WERI-Rb-1 (cell line): ENCODE measurements at regions not wholly inside any gene's neighbourhood (a gene's known extent, or its start where the extent isn't known, plus 50 kb on each side); places are given as distances from the start of the nearest gene placed in this dataset.

ENCODE experiments used
- DNase-seq: peaks from one replicate; pipeline ENCODE4 v3.0.0-alpha.2; 2020
- H3K27ac ChIP-seq: fragments of 250-450 bp; sonication (Bioruptor Pico); 2 replicates; pipeline ENCODE4 v1.5.1; 2020; ENCODE audit warnings: mild to moderate bottlenecking, moderate library complexity
- H3K27me3 ChIP-seq: fragments of 250-450 bp; sonication (Bioruptor Pico); 2 replicates; pipeline ENCODE4 v1.5.1; 2021; ENCODE audit warnings: mild to moderate bottlenecking, low read depth, moderate library complexity; ENCODE audit not compliant: insufficient read depth, severe bottlenecking
- H3K36me3 ChIP-seq: fragments of 250-450 bp; sonication (Bioruptor Pico); 2 replicates; pipeline ENCODE4 v1.5.1; 2020; ENCODE audit warnings: mild to moderate bottlenecking, moderate library complexity
- H3K4me3 ChIP-seq: 2 replicates; pipeline ENCODE4 v1.5.1; 2011; ENCODE audit warnings: low read depth, mild to moderate bottlenecking, control low read depth, low read length
- H3K9me3 ChIP-seq: fragments of 250-450 bp; sonication (Bioruptor Pico); 2 replicates; pipeline ENCODE4 v1.5.1; 2021; ENCODE audit warnings: mild to moderate bottlenecking, moderate library complexity; ENCODE audit not compliant: severe bottlenecking
- CTCF ChIP-seq: IDR thresholded peaks from 2 replicates; pipeline ENCODE4 v1.5.1; 2011; ENCODE audit warnings: low read depth, mild to moderate bottlenecking, control low read depth, inconsistent platforms, low read length

- TF ChIP-seq CTCF, result no peak
- Histone ChIP-seq H3K27ac (no peak overlapping the region), H3K36me3 (no peaks in the 10 kb centered on the region), H3K9me3 (no peaks in the 10 kb centered on the region), H3K4me3 (no peak overlapping the region), H3K27me3 (no peaks in the 10 kb centered on the region)
- DNase-seq, result no peak
These were observed 145.6 kb upstream of the TNR start for GRCh38 chr1:175888996-175889395.

DNA sequence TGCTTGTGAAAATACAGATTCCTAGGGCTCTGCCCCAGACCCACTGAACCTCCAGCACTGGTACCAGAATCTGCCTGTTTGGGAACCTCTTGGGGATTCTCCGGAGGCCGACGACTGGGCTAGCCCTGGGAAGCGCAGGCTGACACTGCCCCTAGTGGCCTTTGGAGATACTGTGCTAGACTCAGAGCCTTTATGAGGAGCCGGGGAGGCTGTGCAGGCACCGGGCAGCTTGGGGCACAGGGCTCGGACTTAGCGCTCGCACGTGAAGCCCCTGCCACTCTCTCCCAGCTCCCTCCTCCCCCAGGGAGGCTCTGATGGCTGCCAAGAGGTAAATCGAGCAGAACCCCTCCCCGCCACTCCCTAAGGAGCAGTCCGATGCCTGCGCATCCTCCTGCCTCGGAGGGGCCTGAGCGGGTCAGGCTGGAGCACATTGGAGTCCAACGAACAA, 144.6 kb upstream of the TNR start:
- no peaks in the 10 kb centered on the region for H3K36me3 ChIP-seq
- H3K9me3 ChIP-seq, result no peaks in the 10 kb centered on the region
- H3K4me3 ChIP-seq, result no peak overlapping the region
- H3K27me3 ChIP-seq, result no peaks in the 10 kb centered on the region
- peak; percentile 81 for DNase-seq
- H3K27ac ChIP-seq, result no peak overlapping the region
- peak; percentile 97 for TF ChIP-seq CTCF

GRCh38 chr1:175887521-175887920, 144.1 kb upstream of the TNR start:
- Histone ChIP-seq H3K4me3 (no peak overlapping the region), H3K27ac (no peak overlapping the region), H3K36me3 (no peaks in the 10 kb centered on the region), H3K9me3 (no peaks in the 10 kb centered on the region), H3K27me3 (no peaks in the 10 kb centered on the region)
- DNase-seq, result no peak
- TF ChIP-seq CTCF, result no peak

GRCh38 chr1:175885326-175885725, 141.9 kb upstream of the TNR start:
- no peak for DNase-seq
- no peak overlapping the region for H3K27ac ChIP-seq
- TF ChIP-seq CTCF, result no peak
- H3K9me3 ChIP-seq, result no peaks in the 10 kb centered on the region
- no peaks in the 10 kb centered on the region for H3K27me3 ChIP-seq
- no peaks in the 10 kb centered on the region for H3K36me3 ChIP-seq
- H3K4me3 ChIP-seq, result no peak overlapping the region

- H3K4me3 ChIP-seq, result no peak overlapping the region
- no peak for TF ChIP-seq CTCF
- DNase-seq, result no peak
These were observed 141.0 kb upstream of the TNR start for GRCh38 chr1:175884369-175884768.

DNA sequence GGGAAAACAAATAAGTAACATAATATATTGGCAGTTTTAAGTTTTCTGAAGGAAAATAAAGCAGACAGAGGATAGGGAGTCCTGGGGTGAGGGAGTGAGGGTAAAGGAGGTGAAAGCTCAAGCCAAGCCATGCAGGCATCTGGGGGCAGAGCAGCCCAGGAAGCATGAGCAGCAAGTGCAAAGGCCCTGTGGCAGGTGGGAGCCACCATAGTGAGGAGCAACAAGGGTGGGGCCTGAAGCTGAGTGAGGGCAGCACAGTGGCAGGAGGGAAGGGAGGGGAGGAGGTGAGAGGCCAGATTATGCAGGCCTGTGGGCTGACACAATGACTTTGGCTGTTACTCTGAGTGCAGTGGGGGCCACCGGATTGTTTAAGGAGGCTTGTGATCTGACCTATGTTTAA, 138.8 kb upstream of the TNR start:
- Histone ChIP-seq H3K27me3 (no peaks in the 10 kb centered on the region), H3K9me3 (no peaks in the 10 kb centered on the region), H3K4me3 (no peak overlapping the region), H3K27ac (no peak overlapping the region), H3K36me3 (no peaks in the 10 kb centered on the region)
- no peak for TF ChIP-seq CTCF
- DNase-seq, result no peak

More at GRCh38 chr1:175884369-175884768, 141.0 kb upstream of the TNR start:
- no peaks in the 10 kb centered on the region for H3K9me3 ChIP-seq
- H3K36me3 ChIP-seq, result no peaks in the 10 kb centered on the region
- H3K27me3 ChIP-seq, result no peaks in the 10 kb centered on the region
- H3K27ac ChIP-seq, result no peak overlapping the region
